Ovary (tissue), 7 donors: ENCODE measurements at regions not wholly inside any gene's neighbourhood (a gene's known extent, or its start where the extent isn't known, plus 50 kb on each side); places are given as distances from the start of the nearest gene placed in this dataset.

Experiments
- DNase-seq, 5 donors: peaks; one replicate each; pipeline ENCODE4 v3.0.0-alpha.2; 2019 to 2020
- H3K27ac ChIP-seq, 2 donors: fragments of 200-600 bp; one replicate each; pipeline versions ENCODE4 v1.5.1 to v1.8.0; 2019 to 2022
- H3K27me3 ChIP-seq: fragments of 200-600 bp; one replicate; pipeline ENCODE4 v1.8.0; 2022
- H3K36me3 ChIP-seq: fragments of 200-600 bp; sonication (generic); one replicate; pipeline ENCODE4 v1.5.1; 2019
- H3K4me1 ChIP-seq: one replicate; pipeline ENCODE4 v1.8.1; 2013; ENCODE audit warnings: mild to moderate bottlenecking, moderate library complexity; ENCODE audit not compliant: insufficient read depth
- H3K4me3 ChIP-seq: fragments of 200-600 bp; sonication (generic); one replicate; pipeline ENCODE4 v1.5.1; 2017
- H3K9me3 ChIP-seq, 2 donors: fragments of 200-600 bp in 1 of 2; sonication (generic) in 1 of 2; one replicate each; pipeline versions ENCODE4 v1.5.1 to v1.8.1; 2013 to 2019; ENCODE audit warnings: mild to moderate bottlenecking in 1 of 2, moderate library complexity in 1 of 2
- EP300 ChIP-seq: sonication (generic); formaldehyde crosslinking; IDR thresholded peaks from one replicate; pipeline ENCODE4 v1.6.1; 2017; ENCODE audit warnings: antibody characterized with exemption
- POLR2A ChIP-seq: fragments of 450-650 bp; IDR thresholded peaks from one replicate; pipeline ENCODE4 v1.6.1; 2017; ENCODE audit warnings: antibody characterized with exemption, mild to moderate bottlenecking, moderate library complexity
- WGBS, 3 donors: extraction: QIAGEN DNeasy Blood & Tissue Kit in 1 of 3; methylation state at CpG; one replicate each; pipeline versions ENCODE4 v1.1.5 to v1.1.7; 2013 to 2017; 5-methylcytosine and 5-hydroxymethylcytosine counted together
- intact Hi-C, 4 donors: fragments of 100-400 bp; cut with DNase I; formaldehyde crosslinking; loops; one replicate each; pipeline versions ENCODE4 v1.11.0 to v1.15.1; 2022 to 2023
- TF ChIP-seq, protein P1 (sequence below), 3 donors: fragments of 450-650 bp in 2 of 3; fragments of 200-600 bp in 1 of 3; IDR thresholded peaks; one replicate each; pipeline versions ENCODE4 v1.5.1 to v1.8.0; 2016 to 2022; ENCODE audit warnings: antibody characterized with exemption in 3 of 3, mild to moderate bottlenecking in 1 of 3
- donor health status: DM: no; HTN: no; CAD: no; lungs with moderate emphysema.
- donor health status: DM: no; HTN: no; CAD: no.
- donor health status: Bipolar disorder and iron deficiency.
- donor health status: DM: no; HTN: no; CAD: no.
- donor health status: DM: yes; HTN: yes; CAD: no.

- no peaks in the 10 kb centered on the region for H3K4me1 ChIP-seq
- 85 to 89% (median 87%) methylated on average over 5 of the region's 5 CpGs for WGBS, 3 donors
- no peaks in the 10 kb centered on the region for H3K36me3 ChIP-seq
- no peak overlapping the region for H3K4me3 ChIP-seq
- TF ChIP-seq POLR2A (no peak), EP300 (no peak)
- TF ChIP-seq, protein P1, sequence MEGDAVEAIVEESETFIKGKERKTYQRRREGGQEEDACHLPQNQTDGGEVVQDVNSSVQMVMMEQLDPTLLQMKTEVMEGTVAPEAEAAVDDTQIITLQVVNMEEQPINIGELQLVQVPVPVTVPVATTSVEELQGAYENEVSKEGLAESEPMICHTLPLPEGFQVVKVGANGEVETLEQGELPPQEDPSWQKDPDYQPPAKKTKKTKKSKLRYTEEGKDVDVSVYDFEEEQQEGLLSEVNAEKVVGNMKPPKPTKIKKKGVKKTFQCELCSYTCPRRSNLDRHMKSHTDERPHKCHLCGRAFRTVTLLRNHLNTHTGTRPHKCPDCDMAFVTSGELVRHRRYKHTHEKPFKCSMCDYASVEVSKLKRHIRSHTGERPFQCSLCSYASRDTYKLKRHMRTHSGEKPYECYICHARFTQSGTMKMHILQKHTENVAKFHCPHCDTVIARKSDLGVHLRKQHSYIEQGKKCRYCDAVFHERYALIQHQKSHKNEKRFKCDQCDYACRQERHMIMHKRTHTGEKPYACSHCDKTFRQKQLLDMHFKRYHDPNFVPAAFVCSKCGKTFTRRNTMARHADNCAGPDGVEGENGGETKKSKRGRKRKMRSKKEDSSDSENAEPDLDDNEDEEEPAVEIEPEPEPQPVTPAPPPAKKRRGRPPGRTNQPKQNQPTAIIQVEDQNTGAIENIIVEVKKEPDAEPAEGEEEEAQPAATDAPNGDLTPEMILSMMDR (IDR thresholded peaks at IDR 0.05): no peak
- intact Hi-C loops: no loop called here
- H3K9me3 ChIP-seq: no peaks in the 10 kb centered on the region
- H3K27me3 ChIP-seq: no peaks in the 10 kb centered on the region
- no peak overlapping the region for H3K27ac ChIP-seq
- no peak for DNase-seq
Measured at GRCh38 chr10:121073728-121074127, 222.6 kb downstream of the WDR11 start.

GRCh38 chr10:121076776-121077715, 225.9 kb downstream of the WDR11 start:
- intact Hi-C loops: no loop called here
- WGBS, 3 donors: 75 to 80% (median 80%) methylated on average over 12 of the region's 12 CpGs
- no peak for DNase-seq
- H3K4me1 ChIP-seq: peaks cover 2% of the 10 kb centered on the region
- no peak for TF ChIP-seq POLR2A
- no peak for TF ChIP-seq EP300
- TF ChIP-seq, protein P1 (IDR thresholded peaks at IDR 0.05): no peak
- H3K27ac ChIP-seq: no peak overlapping the region
- no peak overlapping the region for H3K4me3 ChIP-seq
- H3K27me3 ChIP-seq: no peaks in the 10 kb centered on the region
- H3K9me3 ChIP-seq: no peaks in the 10 kb centered on the region
- no peaks in the 10 kb centered on the region for H3K36me3 ChIP-seq

DNA sequence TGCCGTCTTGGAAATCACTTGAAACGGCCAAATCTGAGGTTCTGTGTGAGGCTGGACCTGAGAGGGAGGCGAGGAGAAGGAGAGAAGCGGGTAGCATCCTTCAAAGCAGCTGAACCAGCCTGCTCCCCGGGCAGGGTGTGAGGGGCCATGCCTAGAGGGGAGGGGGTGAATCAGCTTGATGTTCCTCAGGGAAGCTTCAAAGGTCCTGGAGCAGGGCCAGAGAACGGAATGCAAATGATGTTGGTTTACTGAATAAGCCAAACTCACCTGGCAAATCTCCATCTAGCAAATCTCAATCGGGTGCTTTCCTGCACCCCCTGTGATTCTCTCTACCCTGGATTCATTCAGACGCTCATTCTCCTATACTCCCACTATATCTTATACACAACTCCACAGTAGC, 226.9 kb downstream of the WDR11 start:
- Histone ChIP-seq H3K36me3 (no peaks in the 10 kb centered on the region), H3K27me3 (no peaks in the 10 kb centered on the region), H3K4me3 (no peak overlapping the region), H3K4me1 (peaks cover 2% of the 10 kb centered on the region), H3K9me3 (no peaks in the 10 kb centered on the region), H3K27ac (no peak overlapping the region)
- TF ChIP-seq POLR2A: no peak
- TF ChIP-seq, protein P1 (IDR thresholded peaks at IDR 0.05): no peak
- no peak for TF ChIP-seq EP300
- no peak for DNase-seq
- intact Hi-C loops: no loop called here
- 55 to 61% (median 57%) methylated on average over 8 of the region's 8 CpGs for WGBS, 3 donors

DNA sequence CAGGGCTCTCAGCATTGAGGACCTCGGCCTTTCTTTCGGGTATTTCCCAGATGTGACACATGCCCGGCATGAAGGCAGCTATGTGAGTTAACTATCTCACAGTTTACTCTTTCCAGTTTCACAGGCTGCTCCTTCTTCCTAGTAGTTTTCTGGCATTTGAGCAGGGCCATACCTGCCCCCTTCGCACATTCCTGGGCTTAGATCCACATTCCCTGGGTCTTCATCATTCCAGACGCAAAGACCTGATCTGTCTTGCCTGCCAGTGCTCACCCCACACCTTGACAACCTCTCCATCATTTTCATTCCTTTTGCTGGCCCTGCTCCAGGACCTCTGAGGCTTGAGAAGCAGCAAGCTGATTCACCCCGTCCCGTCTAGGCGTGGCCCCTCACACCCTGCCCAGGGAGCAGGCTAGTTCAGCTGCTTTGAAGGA, 227.5 kb downstream of the WDR11 start:
- no peak for DNase-seq
- Histone ChIP-seq H3K36me3 (no peaks in the 10 kb centered on the region), H3K27me3 (no peaks in the 10 kb centered on the region), H3K27ac (no peak overlapping the region), H3K9me3 (no peaks in the 10 kb centered on the region), H3K4me3 (no peak overlapping the region), H3K4me1 (peaks cover 2% of the 10 kb centered on the region)
- 51 to 74% (median 56%) methylated on average over 8 of the region's 8 CpGs for WGBS, 3 donors
- intact Hi-C loops: no loop called here
- TF ChIP-seq, protein P1 (IDR thresholded peaks at IDR 0.05): no peak
- TF ChIP-seq EP300 (no peak), POLR2A (no peak)
